Glutamatergic neuron (in vitro differentiated cells): ENCODE measurements at regions not wholly inside any gene's neighbourhood (a gene's known extent, or its start where the extent isn't known, plus 50 kb on each side); places are given as distances from the start of the nearest gene placed in this dataset.

Experiments
- DNase-seq: peaks from one replicate; pipeline ENCODE4 v3.0.0; 2022
- H3K27ac Mint-ChIP-seq: one replicate; pipeline ENCODE4 v1.8.0; 2020; ENCODE audit warnings: mild to moderate bottlenecking, mixed read lengths, inconsistent platforms; ENCODE audit not compliant: unreplicated experiment
- H3K27me3 Mint-ChIP-seq: one replicate; pipeline ENCODE4 v1.8.0; 2020; ENCODE audit warnings: mild to moderate bottlenecking, moderate library complexity, mixed read lengths, inconsistent platforms; ENCODE audit not compliant: unreplicated experiment
- H3K36me3 Mint-ChIP-seq: one replicate; pipeline ENCODE4 v1.8.0; 2020; ENCODE audit warnings: mild to moderate bottlenecking, mixed read lengths, inconsistent platforms; ENCODE audit not compliant: unreplicated experiment
- H3K4me1 Mint-ChIP-seq: one replicate; pipeline ENCODE4 v1.8.0; 2020; ENCODE audit warnings: mild to moderate bottlenecking, low read depth, mixed read lengths, inconsistent platforms; ENCODE audit not compliant: unreplicated experiment
- H3K4me3 Mint-ChIP-seq: one replicate; pipeline ENCODE4 v1.8.0; 2020; ENCODE audit warnings: mild to moderate bottlenecking, mixed read lengths, inconsistent platforms; ENCODE audit not compliant: unreplicated experiment
- H3K9me3 Mint-ChIP-seq: one replicate; pipeline ENCODE4 v1.8.0; 2020; ENCODE audit warnings: mild to moderate bottlenecking, moderate library complexity, mixed read lengths, inconsistent platforms; ENCODE audit not compliant: unreplicated experiment
- CTCF ChIP-seq: fragments of 200-600 bp; sonication (generic); IDR thresholded peaks from one replicate; pipeline ENCODE4 v1.5.0; 2021; ENCODE audit not compliant: partially characterized antibody, unreplicated experiment

GRCh38 chr15:98025237-98025636 is 64.7 kb downstream of the ARRDC4 start:
- no peak for DNase-seq
- H3K36me3 Mint-ChIP-seq: peaks cover 5% of the 10 kb centered on the region
- H3K27me3 Mint-ChIP-seq: peaks cover 2% of the 10 kb centered on the region
- H3K9me3 Mint-ChIP-seq: no peaks in the 10 kb centered on the region
- H3K4me3 Mint-ChIP-seq: no peak overlapping the region
- no peaks in the 10 kb centered on the region for H3K4me1 Mint-ChIP-seq
- no peak overlapping the region for H3K27ac Mint-ChIP-seq
- no peak for TF ChIP-seq CTCF

GRCh38 chr15:98034731-98035130 is 74.2 kb downstream of the ARRDC4 start:
- no peaks in the 10 kb centered on the region for H3K9me3 Mint-ChIP-seq
- H3K27ac Mint-ChIP-seq: no peak overlapping the region
- DNase-seq: no peak
- H3K27me3 Mint-ChIP-seq: no peaks in the 10 kb centered on the region
- TF ChIP-seq CTCF: no peak
- no peaks in the 10 kb centered on the region for H3K36me3 Mint-ChIP-seq
- H3K4me1 Mint-ChIP-seq: no peaks in the 10 kb centered on the region
- no peak overlapping the region for H3K4me3 Mint-ChIP-seq

- no peak overlapping the region for H3K27ac Mint-ChIP-seq
- no peak for DNase-seq
- H3K36me3 Mint-ChIP-seq: no peaks in the 10 kb centered on the region
- no peaks in the 10 kb centered on the region for H3K27me3 Mint-ChIP-seq
- no peaks in the 10 kb centered on the region for H3K4me1 Mint-ChIP-seq
- no peak for TF ChIP-seq CTCF
- H3K4me3 Mint-ChIP-seq: no peak overlapping the region
- H3K9me3 Mint-ChIP-seq: no peaks in the 10 kb centered on the region
Observed at GRCh38 chr15:98035134-98035533, 74.6 kb downstream of the ARRDC4 start.

GRCh38 chr15:98035577-98036010 is 75.1 kb downstream of the ARRDC4 start:
- no peak for DNase-seq
- Mint-ChIP-seq H3K4me3 (no peak overlapping the region), H3K9me3 (no peaks in the 10 kb centered on the region), H3K27me3 (no peaks in the 10 kb centered on the region), H3K36me3 (no peaks in the 10 kb centered on the region), H3K27ac (no peak overlapping the region), H3K4me1 (no peaks in the 10 kb centered on the region)
- TF ChIP-seq CTCF: no peak

GRCh38 chr15:98039596-98039995 is 79.1 kb downstream of the ARRDC4 start:
- Mint-ChIP-seq H3K4me1 (no peaks in the 10 kb centered on the region), H3K36me3 (no peaks in the 10 kb centered on the region), H3K9me3 (peaks cover 1% of the 10 kb centered on the region), H3K27ac (no peak overlapping the region), H3K4me3 (no peak overlapping the region), H3K27me3 (no peaks in the 10 kb centered on the region)
- no peak for DNase-seq
- no peak for TF ChIP-seq CTCF
